C4-2B (cell line): ENCODE measurements at regions not wholly inside any gene's neighbourhood (a gene's known extent, or its start where the extent isn't known, plus 50 kb on each side); places are given as distances from the start of the nearest gene placed in this dataset.

Source experiments
- H3K27ac ChIP-seq: fragments of 450-650 bp; 2 replicates; pipeline ENCODE4 v1.5.1; 2017
- CTCF ChIP-seq: fragments of 450-650 bp; conservative IDR thresholded peaks from 2 replicates; pipeline ENCODE4 v1.5.1; 2017; ENCODE audit warnings: mild to moderate bottlenecking
- ZFX ChIP-seq: fragments of 450-650 bp; IDR thresholded peaks from 2 replicates; pipeline ENCODE4 v1.6.1; 2017

- TF ChIP-seq CTCF (no peak), ZFX (no peak)
These were observed 315.0 kb downstream of the TGFB2 start for GRCh38 chr1:218659911-218660677.

GRCh38 chr1:218660678-218661053 lies 315.5 kb downstream of the TGFB2 start:
- no peak overlapping the region for H3K27ac ChIP-seq
- TF ChIP-seq ZFX (no peak), CTCF (no peak)

More at GRCh38 chr1:218659911-218660677, 315.0 kb downstream of the TGFB2 start:
- no peak overlapping the region for H3K27ac ChIP-seq

GRCh38 chr1:218661411-218661810 lies 316.3 kb downstream of the TGFB2 start:
- TF ChIP-seq CTCF: no peak
- TF ChIP-seq ZFX: no peak
- no peak overlapping the region for H3K27ac ChIP-seq

GRCh38 chr1:218664385-218665170 lies 319.4 kb downstream of the TGFB2 start:
- no peak for TF ChIP-seq ZFX
- no peak for TF ChIP-seq CTCF
- H3K27ac ChIP-seq: no peak overlapping the region

- TF ChIP-seq CTCF (no peak), ZFX (no peak)
- no peak overlapping the region for H3K27ac ChIP-seq
These were observed 320.1 kb downstream of the TGFB2 start for GRCh38 chr1:218665221-218665620.

- TF ChIP-seq ZFX (no peak), CTCF (no peak)
- no peak overlapping the region for H3K27ac ChIP-seq
These were observed 321.1 kb downstream of the TGFB2 start for GRCh38 chr1:218666263-218666662.

GRCh38 chr1:218667781-218668516 lies 322.8 kb downstream of the TGFB2 start:
- H3K27ac ChIP-seq: no peak overlapping the region

More at GRCh38 chr1:218667781-218668516, 322.8 kb downstream of the TGFB2 start:
- no peak for TF ChIP-seq CTCF
- no peak for TF ChIP-seq ZFX
